Nephron (organoid): ENCODE measurements at regions not wholly inside any gene's neighbourhood (a gene's known extent, or its start where the extent isn't known, plus 50 kb on each side); places are given as distances from the start of the nearest gene placed in this dataset.

Experiments used
- H3K27ac Mint-ChIP-seq, 3 experiments: 2 replicates each; pipeline ENCODE4 v1.8.0; 2020; ENCODE audit warnings: mixed read lengths in 3 of 3, mild to moderate bottlenecking in 2 of 3, moderate library complexity in 1 of 3
- H3K27me3 Mint-ChIP-seq: 2 replicates; pipeline ENCODE4 v1.8.0; 2021; ENCODE audit warnings: low read depth, mild to moderate bottlenecking, moderate library complexity, mixed read lengths
- H3K36me3 Mint-ChIP-seq: 2 replicates; pipeline ENCODE4 v1.8.0; 2020; ENCODE audit warnings: low read depth, mixed read lengths
- H3K4me1 Mint-ChIP-seq: 2 replicates; pipeline ENCODE4 v1.8.0; 2020; ENCODE audit warnings: mixed read lengths
- H3K4me3 Mint-ChIP-seq, 3 experiments: 2 replicates each; pipeline ENCODE4 v1.8.0; 2020; ENCODE audit warnings: mild to moderate bottlenecking in 3 of 3, mixed read lengths in 3 of 3, moderate library complexity in 2 of 3
- H3K9me3 Mint-ChIP-seq: 2 replicates; pipeline ENCODE4 v1.8.0; 2020; ENCODE audit warnings: mixed read lengths
- CTCF ChIP-seq, 3 experiments: fragments of 200-600 bp; sonication (generic); IDR thresholded peaks; one replicate each; pipeline ENCODE4 v1.5.0; 2021; ENCODE audit warnings: antibody characterized with exemption in 3 of 3; ENCODE audit not compliant: unreplicated experiment in 3 of 3

GRCh38 chr2:157124731-157125130, 132.8 kb upstream of the GALNT5 start:
- no peak for TF ChIP-seq CTCF (IDR thresholded peaks at IDR 0.05; ENCODE audit: unreplicated experiment in 3 of 3)
- Mint-ChIP-seq H3K27ac (no peak overlapping the region), H3K27me3 (no peaks in the 10 kb centered on the region), H3K4me1 (no peaks in the 10 kb centered on the region), H3K36me3 (no peaks in the 10 kb centered on the region), H3K9me3 (no peaks in the 10 kb centered on the region), H3K4me3 (no peak overlapping the region)

GRCh38 chr2:157125685-157126084, 131.8 kb upstream of the GALNT5 start:
- H3K27ac Mint-ChIP-seq = no peak overlapping the region
- no peak for TF ChIP-seq CTCF (IDR thresholded peaks at IDR 0.05; ENCODE audit: unreplicated experiment in 3 of 3)
- no peak overlapping the region for H3K4me3 Mint-ChIP-seq
- no peaks in the 10 kb centered on the region for H3K9me3 Mint-ChIP-seq
- no peaks in the 10 kb centered on the region for H3K36me3 Mint-ChIP-seq
- no peaks in the 10 kb centered on the region for H3K4me1 Mint-ChIP-seq
- no peaks in the 10 kb centered on the region for H3K27me3 Mint-ChIP-seq

DNA sequence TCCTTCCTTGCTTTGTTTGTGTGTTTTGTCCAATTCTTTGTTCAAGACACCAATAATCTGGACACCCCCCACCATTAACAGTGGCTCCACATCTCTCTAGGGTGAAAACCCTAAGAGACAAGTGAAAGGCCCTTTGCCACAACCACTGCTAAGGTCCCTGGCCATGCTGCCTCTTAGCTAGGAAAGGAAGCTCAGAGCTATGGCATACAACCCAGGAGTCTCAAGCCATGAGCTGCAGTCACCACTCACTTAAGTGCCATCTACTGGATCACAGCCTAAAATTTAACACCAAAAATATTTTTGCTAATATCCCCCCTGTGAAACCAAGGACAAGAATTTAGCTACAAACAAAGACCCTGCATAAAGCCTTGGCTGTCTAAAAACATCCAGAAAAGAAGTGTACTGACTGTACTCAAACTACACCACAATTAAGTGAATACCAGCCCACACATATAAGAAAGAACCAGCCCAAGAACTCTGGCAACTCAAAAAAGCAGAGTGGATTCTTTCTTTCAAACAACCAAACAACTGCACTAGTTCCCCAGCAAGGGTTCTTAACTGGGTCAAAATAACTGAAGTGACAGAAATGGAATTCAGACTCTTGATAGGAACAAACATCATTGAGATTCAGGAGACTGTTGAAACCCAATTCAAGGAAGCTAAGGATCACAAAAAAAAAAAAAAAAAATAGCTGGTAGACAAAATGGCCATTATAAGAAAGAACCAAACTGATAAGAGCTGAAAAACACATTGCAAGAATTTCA, 130.1 kb upstream of the GALNT5 start:
- H3K27me3 Mint-ChIP-seq = no peaks in the 10 kb centered on the region
- no peak for TF ChIP-seq CTCF (IDR thresholded peaks at IDR 0.05; ENCODE audit: unreplicated experiment in 3 of 3)
- no peaks in the 10 kb centered on the region for H3K4me1 Mint-ChIP-seq
- no peak overlapping the region for H3K27ac Mint-ChIP-seq
- H3K9me3 Mint-ChIP-seq = no peaks in the 10 kb centered on the region
- H3K4me3 Mint-ChIP-seq = no peak overlapping the region
- H3K36me3 Mint-ChIP-seq = no peaks in the 10 kb centered on the region

- Mint-ChIP-seq H3K9me3 (no peaks in the 10 kb centered on the region), H3K4me1 (no peaks in the 10 kb centered on the region), H3K36me3 (no peaks in the 10 kb centered on the region), H3K27ac (no peak overlapping the region), H3K4me3 (no peak overlapping the region), H3K27me3 (no peaks in the 10 kb centered on the region)
- no peak for TF ChIP-seq CTCF (IDR thresholded peaks at IDR 0.05; ENCODE audit: unreplicated experiment in 3 of 3)
Observed at GRCh38 chr2:157143901-157144300, 113.6 kb upstream of the GALNT5 start.

DNA sequence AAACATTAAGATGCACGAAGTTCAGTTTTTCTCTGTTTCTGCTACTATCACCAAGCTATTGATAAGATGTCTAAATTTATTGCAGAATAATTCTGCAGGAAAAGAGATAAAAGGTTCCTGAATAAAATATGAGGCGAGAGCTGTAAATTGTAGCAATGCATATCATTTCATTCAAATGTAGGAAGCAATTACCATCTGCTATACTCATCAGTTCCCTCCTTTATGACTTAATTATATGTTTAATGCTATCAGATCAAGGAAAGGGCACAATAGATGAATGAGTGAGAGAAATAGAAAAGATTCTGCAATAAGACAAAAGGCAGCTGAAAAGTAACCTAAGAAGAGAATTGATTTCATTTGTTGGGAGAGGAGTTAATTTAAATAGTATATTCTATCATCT, 108.2 kb upstream of the GALNT5 start:
- H3K9me3 Mint-ChIP-seq = no peaks in the 10 kb centered on the region
- H3K27ac Mint-ChIP-seq = no peak overlapping the region
- no peaks in the 10 kb centered on the region for H3K4me1 Mint-ChIP-seq
- no peak for TF ChIP-seq CTCF (IDR thresholded peaks at IDR 0.05; ENCODE audit: unreplicated experiment in 3 of 3)
- H3K4me3 Mint-ChIP-seq = no peak overlapping the region
- no peaks in the 10 kb centered on the region for H3K36me3 Mint-ChIP-seq
- H3K27me3 Mint-ChIP-seq = no peaks in the 10 kb centered on the region

- no peaks in the 10 kb centered on the region for H3K9me3 Mint-ChIP-seq
- no peak overlapping the region for H3K4me3 Mint-ChIP-seq
Observed at GRCh38 chr2:157150747-157151146, 106.8 kb upstream of the GALNT5 start.

More at GRCh38 chr2:157150747-157151146, 106.8 kb upstream of the GALNT5 start:
- Mint-ChIP-seq H3K27me3 (no peaks in the 10 kb centered on the region), H3K36me3 (no peaks in the 10 kb centered on the region), H3K4me1 (no peaks in the 10 kb centered on the region), H3K27ac (no peak overlapping the region)
- TF ChIP-seq CTCF (IDR thresholded peaks at IDR 0.05; ENCODE audit: unreplicated experiment in 3 of 3) = no peak
